ENCODE measurements at regions not wholly inside any gene's neighbourhood (a gene's known extent, or its start where the extent isn't known, plus 50 kb on each side); places are given as distances from the start of the nearest gene placed in this dataset.

GRCh38 chr5:74493411-74493810 lies 147.1 kb downstream of the ENC1 start:
- intact Hi-C loops (cut with DNase I; ENCODE audit: low total_unique reads) = no loop called here
- DNase-seq = no peak
- H3K4me3 ChIP-seq = no peak overlapping the region
- no peaks in the 10 kb centered on the region for H3K27me3 ChIP-seq
- H3K36me3 ChIP-seq (ENCODE audit: low read depth, missing control alignments) = no peaks in the 10 kb centered on the region
- H3K4me1 ChIP-seq = no peaks in the 10 kb centered on the region
- H3K9me3 ChIP-seq = no peaks in the 10 kb centered on the region
- no peak overlapping the region for H3K27ac ChIP-seq
- TF ChIP-seq, protein P1, sequence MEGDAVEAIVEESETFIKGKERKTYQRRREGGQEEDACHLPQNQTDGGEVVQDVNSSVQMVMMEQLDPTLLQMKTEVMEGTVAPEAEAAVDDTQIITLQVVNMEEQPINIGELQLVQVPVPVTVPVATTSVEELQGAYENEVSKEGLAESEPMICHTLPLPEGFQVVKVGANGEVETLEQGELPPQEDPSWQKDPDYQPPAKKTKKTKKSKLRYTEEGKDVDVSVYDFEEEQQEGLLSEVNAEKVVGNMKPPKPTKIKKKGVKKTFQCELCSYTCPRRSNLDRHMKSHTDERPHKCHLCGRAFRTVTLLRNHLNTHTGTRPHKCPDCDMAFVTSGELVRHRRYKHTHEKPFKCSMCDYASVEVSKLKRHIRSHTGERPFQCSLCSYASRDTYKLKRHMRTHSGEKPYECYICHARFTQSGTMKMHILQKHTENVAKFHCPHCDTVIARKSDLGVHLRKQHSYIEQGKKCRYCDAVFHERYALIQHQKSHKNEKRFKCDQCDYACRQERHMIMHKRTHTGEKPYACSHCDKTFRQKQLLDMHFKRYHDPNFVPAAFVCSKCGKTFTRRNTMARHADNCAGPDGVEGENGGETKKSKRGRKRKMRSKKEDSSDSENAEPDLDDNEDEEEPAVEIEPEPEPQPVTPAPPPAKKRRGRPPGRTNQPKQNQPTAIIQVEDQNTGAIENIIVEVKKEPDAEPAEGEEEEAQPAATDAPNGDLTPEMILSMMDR (IDR thresholded peaks at IDR 0.05) = no peak
- no peak for TF ChIP-seq POLR2A (IDR thresholded peaks at IDR 0.05)

DNA sequence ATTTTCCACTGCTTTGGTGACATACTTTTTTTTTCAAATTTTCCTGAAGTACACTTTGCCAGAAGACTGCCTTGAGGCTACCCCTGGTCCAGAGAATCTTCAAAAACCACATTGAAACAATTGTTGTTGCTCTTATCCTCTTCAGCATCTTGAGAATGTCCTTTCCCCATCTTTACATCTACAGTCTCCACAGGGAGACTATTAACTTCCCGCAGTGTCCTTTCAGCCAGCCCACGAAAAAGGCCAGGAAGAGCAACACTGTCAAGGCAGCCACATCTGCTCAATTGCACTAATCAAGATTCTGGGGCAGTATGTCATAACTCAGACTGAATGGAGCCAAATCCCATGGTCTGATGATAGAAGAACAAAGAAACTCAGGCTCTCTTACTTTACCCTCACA lies 148.3 kb downstream of the ENC1 start:
- 57 to 63% methylated on average over 2 of the region's 2 CpGs for WGBS, 2 donors
- TF ChIP-seq, protein P1 (IDR thresholded peaks at IDR 0.05) = no peak
- TF ChIP-seq POLR2A (IDR thresholded peaks at IDR 0.05) = no peak
- Histone ChIP-seq H3K4me1 (no peaks in the 10 kb centered on the region), H3K9me3 (no peaks in the 10 kb centered on the region), H3K4me3 (no peak overlapping the region), H3K36me3 (ENCODE audit: low read depth, missing control alignments) (no peaks in the 10 kb centered on the region), H3K27ac (no peak overlapping the region), H3K27me3 (no peaks in the 10 kb centered on the region)
- intact Hi-C loops (cut with DNase I; ENCODE audit: low total_unique reads) = no loop called here
- no peak for DNase-seq

DNA sequence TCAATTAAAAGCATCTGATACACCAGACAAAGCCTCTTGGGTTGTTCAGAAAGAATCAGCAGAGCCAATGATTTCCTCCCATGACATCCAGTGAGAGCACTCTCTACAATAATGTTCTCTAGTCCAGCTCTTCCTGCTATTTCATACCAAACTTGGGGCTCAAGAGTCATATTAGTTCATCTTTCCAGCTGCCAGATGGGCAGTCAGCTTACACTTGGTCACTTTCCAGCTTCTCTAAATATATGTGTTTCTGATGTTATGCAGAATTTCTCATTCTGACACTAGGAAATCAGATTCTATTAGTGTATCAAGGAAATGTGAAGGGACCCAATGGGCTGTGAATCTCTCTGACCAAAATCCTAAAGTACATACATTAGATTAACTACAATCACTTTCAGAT lies 148.9 kb downstream of the ENC1 start:
- H3K4me1 ChIP-seq = no peaks in the 10 kb centered on the region
- intact Hi-C loops (cut with DNase I; ENCODE audit: low total_unique reads) = no loop called here
- no peak overlapping the region for H3K27ac ChIP-seq
- H3K27me3 ChIP-seq = no peaks in the 10 kb centered on the region
- no peak for DNase-seq
- no peak for TF ChIP-seq POLR2A (IDR thresholded peaks at IDR 0.05)
- TF ChIP-seq, protein P1 (IDR thresholded peaks at IDR 0.05) = no peak
- H3K4me3 ChIP-seq = no peak overlapping the region
- H3K9me3 ChIP-seq = no peaks in the 10 kb centered on the region
- no peaks in the 10 kb centered on the region for H3K36me3 ChIP-seq (ENCODE audit: low read depth, missing control alignments)

GRCh38 chr5:74490814-74491213 lies 149.7 kb downstream of the ENC1 start:
- DNase-seq = no peak
- intact Hi-C loops (cut with DNase I; ENCODE audit: low total_unique reads) = no loop called here
- 86 to 92% methylated on average over 3 of the region's 3 CpGs for WGBS, 2 donors
- no peaks in the 10 kb centered on the region for H3K27me3 ChIP-seq
- no peaks in the 10 kb centered on the region for H3K9me3 ChIP-seq
- no peaks in the 10 kb centered on the region for H3K36me3 ChIP-seq (ENCODE audit: low read depth, missing control alignments)
- H3K4me1 ChIP-seq = no peaks in the 10 kb centered on the region
- no peak overlapping the region for H3K27ac ChIP-seq
- TF ChIP-seq POLR2A (IDR thresholded peaks at IDR 0.05) = no peak
- TF ChIP-seq, protein P1 (IDR thresholded peaks at IDR 0.05) = no peak
- H3K4me3 ChIP-seq = no peak overlapping the region

GRCh38 chr5:74482990-74483389 lies 157.5 kb downstream of the ENC1 start:
- Histone ChIP-seq H3K4me1 (no peaks in the 10 kb centered on the region), H3K36me3 (ENCODE audit: low read depth, missing control alignments) (no peaks in the 10 kb centered on the region), H3K4me3 (no peak overlapping the region), H3K27me3 (no peaks in the 10 kb centered on the region), H3K9me3 (no peaks in the 10 kb centered on the region), H3K27ac (no peak overlapping the region)
- intact Hi-C loops (cut with DNase I; ENCODE audit: low total_unique reads) = no loop called here
- WGBS, 2 donors = 93 to 95% methylated on average over 3 of the region's 3 CpGs
- TF ChIP-seq, protein P1 (IDR thresholded peaks at IDR 0.05) = no peak
- TF ChIP-seq POLR2A (IDR thresholded peaks at IDR 0.05) = no peak
- no peak for DNase-seq

Measured in testis (tissue), 2 donors.